ENCODE measurements at regions not wholly inside any gene's neighbourhood (a gene's known extent, or its start where the extent isn't known, plus 50 kb on each side); places are given as distances from the start of the nearest gene placed in this dataset.

- TF ChIP-seq CTCF (conservative IDR thresholded peaks at IDR 0.05; ENCODE audit: low read length) (no peak), EZH2phosphoT487 (IDR thresholded peaks at IDR 0.05; ENCODE audit: borderline replicate concordance, low read depth, low read length) (no peak)
Observed at GRCh38 chr9:16964228-16964627, 93.8 kb upstream of the BNC2 start.

Data from OCI-LY7 (cell line).